GM23338 (cell line): ENCODE measurements at regions not wholly inside any gene's neighbourhood (a gene's known extent, or its start where the extent isn't known, plus 50 kb on each side); places are given as distances from the start of the nearest gene placed in this dataset.

Source experiments
- ATAC-seq: fragments of 200-7000 bp; cut with Tn5 transposase; 3 replicates; pipeline ENCODE4 v1.9.1; 2020
- DNase-seq: peaks from one replicate; pipeline ENCODE4 v3.0.0-alpha.2; 2015; ENCODE audit warnings: low spot score
- H2AFZ ChIP-seq: fragments of 200-600 bp; sonication (generic); 2 replicates; pipeline ENCODE4 v1.8.0; 2016; ENCODE audit warnings: antibody characterized with exemption, mild to moderate bottlenecking, moderate library complexity
- H3F3A ChIP-seq: fragments of 200-600 bp; sonication (generic); replicated peaks from 2 replicates; pipeline ENCODE4 v1.8.0; 2017; ENCODE audit warnings: antibody characterized with exemption, mixed run types, low read depth
- H3K27ac ChIP-seq: fragments of 200-600 bp; sonication (generic); 2 replicates; pipeline ENCODE4 v1.6.1; 2016; ENCODE audit warnings: low read depth
- H3K27me3 ChIP-seq: fragments of 200-600 bp; sonication (generic); 2 replicates; pipeline ENCODE4 v1.8.0; 2016; ENCODE audit warnings: mild to moderate bottlenecking, mixed run types, moderate library complexity; ENCODE audit not compliant: insufficient read depth
- H3K36me3 ChIP-seq: fragments of 200-600 bp; sonication (generic); 2 replicates; pipeline ENCODE4 v1.8.0; 2016; ENCODE audit warnings: mild to moderate bottlenecking; ENCODE audit not compliant: insufficient read depth
- H3K4me1 ChIP-seq: fragments of 200-600 bp; sonication (generic); 2 replicates; pipeline ENCODE4 v1.8.0; 2016; ENCODE audit warnings: mild to moderate bottlenecking, moderate library complexity; ENCODE audit not compliant: insufficient read depth
- H3K4me2 ChIP-seq: fragments of 200-600 bp; sonication (generic); 2 replicates; pipeline ENCODE4 v1.7.1; 2017; ENCODE audit warnings: mixed run types
- H3K4me3 ChIP-seq: fragments of 200-600 bp; sonication (generic); 2 replicates; pipeline ENCODE4 v1.6.1; 2016; ENCODE audit warnings: mixed run types
- H3K79me2 ChIP-seq: fragments of 200-600 bp; sonication (generic); replicated peaks from 2 replicates; pipeline ENCODE4 v1.8.0; 2017; ENCODE audit warnings: mild to moderate bottlenecking; ENCODE audit not compliant: insufficient read depth
- H3K9me2 ChIP-seq: fragments of 200-600 bp; sonication (generic); 2 replicates; pipeline ENCODE4 v1.8.0; 2017; ENCODE audit not compliant: insufficient read depth
- H4K20me1 ChIP-seq: fragments of 200-600 bp; sonication (generic); replicated peaks from 2 replicates; pipeline ENCODE4 v1.8.0; 2017; ENCODE audit warnings: mild to moderate bottlenecking; ENCODE audit not compliant: insufficient read depth
- H3K27ac Mint-ChIP-seq: 2 replicates; pipeline ENCODE4 v1.8.0; 2020; ENCODE audit warnings: inconsistent platforms, mild to moderate bottlenecking, moderate library complexity, mixed read lengths
- H3K27me3 Mint-ChIP-seq: 3 replicates; pipeline ENCODE4 v1.8.0; 2022; ENCODE audit warnings: low read depth, mild to moderate bottlenecking, moderate library complexity, mixed read lengths, inconsistent platforms; ENCODE audit not compliant: insufficient read depth, poor library complexity
- H3K36me3 Mint-ChIP-seq: 3 replicates; pipeline ENCODE4 v1.8.0; 2021; ENCODE audit warnings: low read depth, mild to moderate bottlenecking, inconsistent platforms, moderate library complexity, mixed read lengths
- H3K4me1 Mint-ChIP-seq: 3 replicates; pipeline ENCODE4 v1.8.0; 2020; ENCODE audit warnings: mild to moderate bottlenecking, inconsistent platforms, mixed read lengths
- H3K4me3 Mint-ChIP-seq: 3 replicates; pipeline ENCODE4 v1.8.0; 2021; ENCODE audit warnings: moderate library complexity, mild to moderate bottlenecking, inconsistent platforms, mixed read lengths
- H3K9me3 Mint-ChIP-seq: 3 replicates; pipeline ENCODE4 v1.8.0; 2020; ENCODE audit warnings: moderate library complexity, mild to moderate bottlenecking, inconsistent platforms, mixed read lengths
- CREB1 ChIP-seq: fragments of 250-450 bp; sonication (Bioruptor Pico); IDR thresholded peaks from 2 replicates; pipeline ENCODE4 v1.5.0; 2020; ENCODE audit warnings: low read depth, mild to moderate bottlenecking, moderate library complexity
- CTCF ChIP-seq, 2 experiments: fragments of 200-600 bp in 1 of 2; sonication (generic) in 1 of 2; conservative IDR thresholded peaks; 2 replicates each; pipeline versions ENCODE4 v1.5.1 to v1.6.1; 2016 to 2017; ENCODE audit warnings: antibody characterized with exemption in 2 of 2, low read depth in 2 of 2, mild to moderate bottlenecking in 2 of 2, moderate library complexity in 1 of 2
- EZH2 ChIP-seq: fragments of 200-600 bp; sonication (generic); IDR thresholded peaks from one replicate; pipeline ENCODE4 v1.8.0; 2017; ENCODE audit warnings: antibody characterized with exemption, mild to moderate bottlenecking, low read depth; ENCODE audit not compliant: unreplicated experiment
- EZH2phosphoT487 ChIP-seq: fragments of 200-600 bp; sonication (generic); IDR thresholded peaks from one replicate; pipeline ENCODE4 v1.8.1; 2018; ENCODE audit warnings: antibody characterized with exemption; ENCODE audit not compliant: unreplicated experiment
- JUNB ChIP-seq: IDR thresholded peaks from one replicate; pipeline ENCODE4 v1.6.1; 2016; ENCODE audit warnings: antibody characterized with exemption; ENCODE audit not compliant: unreplicated experiment
- NANOG ChIP-seq: IDR thresholded peaks from 2 replicates; pipeline ENCODE4 v1.6.1; 2016; ENCODE audit warnings: antibody characterized with exemption, borderline replicate concordance
- POLR2AphosphoS5 ChIP-seq: IDR thresholded peaks from 2 replicates; pipeline ENCODE4 v1.6.1; 2016; ENCODE audit warnings: antibody characterized with exemption, low read depth
- REST ChIP-seq: IDR thresholded peaks from one replicate; pipeline ENCODE4 v1.6.1; 2018; ENCODE audit warnings: antibody characterized with exemption; ENCODE audit not compliant: unreplicated experiment
- STAT1 ChIP-seq: IDR thresholded peaks from one replicate; pipeline ENCODE4 v1.6.1; 2016; ENCODE audit warnings: antibody characterized with exemption; ENCODE audit not compliant: unreplicated experiment
- ZNF114 ChIP-seq: fragments of 250-450 bp; sonication (Bioruptor Pico); IDR thresholded peaks from 2 replicates; pipeline ENCODE4 v1.5.0; 2020; ENCODE audit warnings: mild to moderate bottlenecking, moderate library complexity
- ZNF331 ChIP-seq: fragments of 250-450 bp; sonication (Bioruptor Pico); IDR thresholded peaks from 2 replicates; pipeline ENCODE4 v1.5.0; 2020; ENCODE audit warnings: low read depth, mild to moderate bottlenecking, moderate library complexity
- ZNF462 ChIP-seq: fragments of 250-450 bp; sonication (Bioruptor Pico); IDR thresholded peaks from 2 replicates; pipeline ENCODE4 v1.5.0; 2020; ENCODE audit warnings: mild to moderate bottlenecking, moderate library complexity
- TF ChIP-seq, protein P1 (sequence below): IDR thresholded peaks from 2 replicates; pipeline ENCODE4 v1.6.1; 2016; ENCODE audit warnings: antibody characterized with exemption

DNA sequence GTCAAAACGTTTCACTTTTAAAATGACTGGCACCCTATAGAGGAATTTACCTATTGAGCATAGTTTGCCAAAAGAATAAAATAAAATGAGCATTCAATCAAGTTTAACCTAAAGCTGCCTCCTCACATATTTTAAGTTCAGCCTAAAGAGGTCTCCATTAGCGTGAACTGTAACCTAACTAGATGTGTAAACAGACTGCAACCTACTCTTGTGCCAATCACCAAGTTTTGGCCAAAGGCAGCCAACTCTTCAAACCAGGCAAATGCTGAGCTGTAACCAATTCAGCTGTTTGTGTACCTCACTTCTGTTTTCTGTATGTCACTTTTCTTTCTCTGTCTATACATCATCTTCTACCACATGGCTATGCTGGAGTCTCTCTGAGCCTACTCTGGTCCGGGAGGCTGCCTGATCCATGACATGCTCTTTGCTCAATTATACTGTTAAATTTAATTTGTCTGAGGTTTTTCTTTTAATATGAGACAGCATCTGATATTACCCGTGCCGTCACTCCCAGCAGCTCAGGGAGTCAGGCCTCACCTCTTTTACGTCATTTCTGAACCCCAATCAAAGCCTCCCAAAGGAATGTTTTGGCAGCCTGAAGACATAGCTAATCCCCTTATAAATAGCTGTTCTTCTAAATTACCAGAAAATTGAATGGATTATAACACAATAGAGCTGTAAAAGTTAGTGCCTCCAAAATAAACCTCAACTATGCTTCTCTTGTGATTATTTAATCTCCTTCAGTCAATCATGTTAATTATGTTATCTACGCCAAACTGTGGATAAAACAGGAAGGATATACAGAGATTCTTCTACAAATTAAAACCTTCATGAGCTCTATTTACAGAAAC is 81.0 kb upstream of the NR5A2 start:
- TF ChIP-seq, protein P1, sequence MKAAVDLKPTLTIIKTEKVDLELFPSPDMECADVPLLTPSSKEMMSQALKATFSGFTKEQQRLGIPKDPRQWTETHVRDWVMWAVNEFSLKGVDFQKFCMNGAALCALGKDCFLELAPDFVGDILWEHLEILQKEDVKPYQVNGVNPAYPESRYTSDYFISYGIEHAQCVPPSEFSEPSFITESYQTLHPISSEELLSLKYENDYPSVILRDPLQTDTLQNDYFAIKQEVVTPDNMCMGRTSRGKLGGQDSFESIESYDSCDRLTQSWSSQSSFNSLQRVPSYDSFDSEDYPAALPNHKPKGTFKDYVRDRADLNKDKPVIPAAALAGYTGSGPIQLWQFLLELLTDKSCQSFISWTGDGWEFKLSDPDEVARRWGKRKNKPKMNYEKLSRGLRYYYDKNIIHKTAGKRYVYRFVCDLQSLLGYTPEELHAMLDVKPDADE: no peak
- TF ChIP-seq JUNB (no peak), POLR2AphosphoS5 (no peak), CTCF (conservative IDR thresholded peaks at IDR 0.05; ENCODE audit: low read depth in 2 of 2) (no peak), ZNF462 (no peak), CREB1 (CRISPR knock-in tag) (no peak), NANOG (no peak), ZNF114 (CRISPR knock-in tag) (no peak), STAT1 (no peak), EZH2 (no peak), REST (no peak), EZH2phosphoT487 (no peak), ZNF331 (CRISPR knock-in tag) (no peak)
- no peak for DNase-seq
- Mint-ChIP-seq H3K4me1 (peaks cover 5% of the 10 kb centered on the region; the same call in 1 of the 3 replicates), H3K27ac (no peak overlapping the region), H3K4me3 (no peak overlapping the region), H3K9me3 (no peaks in the 10 kb centered on the region), H3K27me3 (no peaks in the 10 kb centered on the region), H3K36me3 (no peaks in the 10 kb centered on the region)
- H3K4me2 ChIP-seq: no peak overlapping the region
- ATAC-seq: no peak
- H4K20me1 ChIP-seq: no peaks in the 10 kb centered on the region
- H3F3A ChIP-seq: no peaks in the 10 kb centered on the region
- H3K36me3 ChIP-seq: no peaks in the 10 kb centered on the region
- H3K9me2 ChIP-seq: no peaks in the 10 kb centered on the region
- H3K79me2 ChIP-seq: no peaks in the 10 kb centered on the region
- H2AFZ ChIP-seq: no peak overlapping the region
- no peak overlapping the region for H3K4me3 ChIP-seq
- no peaks in the 10 kb centered on the region for H3K27me3 ChIP-seq
- H3K27ac ChIP-seq: no peak overlapping the region
- no peaks in the 10 kb centered on the region; the same call in 1 of the 2 replicates for H3K4me1 ChIP-seq
